ENCODE measurements at regions not wholly inside any gene's neighbourhood (a gene's known extent, or its start where the extent isn't known, plus 50 kb on each side); places are given as distances from the start of the nearest gene placed in this dataset.

DNA sequence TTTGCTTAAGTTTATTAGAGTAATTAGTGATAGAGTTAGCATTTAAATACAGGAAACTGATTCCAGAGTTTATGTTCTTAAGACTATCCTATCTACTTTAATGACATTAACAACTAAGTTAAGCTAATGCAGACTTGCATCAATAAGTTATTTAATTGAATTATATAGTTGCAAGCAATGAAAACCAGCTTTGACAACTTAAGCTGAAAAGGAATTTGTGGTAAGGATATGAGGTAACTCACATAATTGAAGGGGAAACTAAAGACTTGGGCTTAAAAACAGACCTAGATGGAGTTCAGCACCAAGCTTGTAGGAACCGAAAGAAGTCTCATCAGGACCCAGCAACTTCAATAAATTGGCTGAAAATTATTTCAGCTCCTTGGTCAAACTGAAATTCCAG is 222.3 kb downstream of the IBTK start:
- DNase-seq (no peak), ATAC-seq (no peak)
- intact Hi-C loops (cut with DNase I, micrococcal nuclease): no loop called here

DNA sequence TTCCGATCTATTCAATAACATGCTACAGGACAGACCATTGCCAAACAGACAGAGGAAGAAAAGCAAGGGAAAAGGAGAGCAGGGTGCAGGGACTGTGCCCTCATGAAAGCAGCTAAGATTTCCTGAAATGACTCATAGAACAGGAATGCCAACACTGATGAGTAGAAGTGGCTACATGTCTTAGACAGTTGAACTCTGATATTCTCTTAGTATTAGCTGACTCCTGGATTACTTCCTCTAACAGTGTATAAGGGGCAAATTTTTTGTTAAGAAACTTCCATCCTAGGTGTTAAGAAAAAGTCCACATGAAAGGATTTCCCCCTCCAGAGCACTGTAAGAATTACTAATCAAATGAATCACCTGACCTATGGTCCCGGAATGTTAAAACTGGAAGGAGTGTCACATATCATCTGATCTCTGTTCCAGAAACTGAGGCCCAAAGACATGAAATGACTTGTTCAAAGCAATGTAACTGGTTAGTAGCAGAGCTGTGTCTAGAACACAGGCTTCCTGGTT is 224.9 kb downstream of the IBTK start:
- intact Hi-C loops (cut with DNase I, micrococcal nuclease): no loop called here
- no peak for DNase-seq
- peak; percentile 96 for ATAC-seq

- intact Hi-C loops (cut with DNase I, micrococcal nuclease): no loop called here
- DNase-seq (no peak), ATAC-seq (no peak)
These were observed 229.8 kb downstream of the IBTK start for GRCh38 chr6:82017773-82018172.

DNA sequence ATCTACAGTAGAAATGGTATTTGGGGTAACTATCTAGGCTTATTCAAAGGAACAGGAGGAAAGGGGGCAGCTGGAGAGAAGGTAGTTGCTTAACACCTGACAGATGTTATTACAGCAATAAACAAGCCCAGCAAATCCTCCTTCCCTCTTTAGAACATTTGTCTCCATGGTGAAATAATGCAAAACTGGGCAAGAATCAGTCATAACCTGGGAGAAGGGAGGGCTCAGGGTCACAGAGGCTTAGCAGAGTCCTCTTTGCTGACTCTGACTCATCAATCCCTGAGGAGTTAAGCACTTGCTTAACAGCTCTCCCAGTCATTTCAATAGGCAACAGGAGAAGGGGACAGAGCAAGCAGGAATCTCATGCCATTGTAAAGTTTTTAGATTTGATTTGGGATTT is 230.3 kb downstream of the IBTK start:
- intact Hi-C loops (cut with DNase I, micrococcal nuclease): no loop called here
- ATAC-seq: peak; percentile 39
- no peak for DNase-seq

DNA sequence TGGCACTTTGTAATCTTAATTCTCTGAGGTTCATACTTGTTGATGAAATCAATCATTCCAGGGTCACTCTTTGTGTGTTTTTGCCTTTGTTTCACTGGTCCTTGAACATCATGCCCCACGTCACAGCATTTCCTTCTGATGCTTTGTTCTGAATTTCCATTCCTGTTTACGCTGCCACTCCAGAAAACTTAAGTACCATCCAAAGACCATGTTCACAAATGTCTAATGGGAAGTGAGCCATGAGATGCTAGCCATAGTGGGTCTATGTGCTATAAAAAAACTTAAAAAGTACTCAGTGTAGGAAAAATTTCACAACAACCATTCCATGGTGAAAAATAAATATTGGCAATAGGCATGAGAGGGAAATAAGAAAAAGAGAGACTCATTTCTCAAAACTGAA is 232.0 kb downstream of the IBTK start:
- intact Hi-C loops (cut with DNase I, micrococcal nuclease): no loop called here
- no peak for ATAC-seq
- DNase-seq: no peak

GRCh38 chr6:82015043-82015442 is 232.5 kb downstream of the IBTK start:
- no peak for ATAC-seq

GRCh38 chr6:82013561-82014530 is 233.7 kb downstream of the IBTK start:
- no peak for DNase-seq
- no peak for ATAC-seq
- intact Hi-C loops (cut with DNase I, micrococcal nuclease): no loop called here

More at GRCh38 chr6:82015043-82015442, 232.5 kb downstream of the IBTK start:
- intact Hi-C loops (cut with DNase I, micrococcal nuclease): no loop called here
- no peak for DNase-seq

DNA sequence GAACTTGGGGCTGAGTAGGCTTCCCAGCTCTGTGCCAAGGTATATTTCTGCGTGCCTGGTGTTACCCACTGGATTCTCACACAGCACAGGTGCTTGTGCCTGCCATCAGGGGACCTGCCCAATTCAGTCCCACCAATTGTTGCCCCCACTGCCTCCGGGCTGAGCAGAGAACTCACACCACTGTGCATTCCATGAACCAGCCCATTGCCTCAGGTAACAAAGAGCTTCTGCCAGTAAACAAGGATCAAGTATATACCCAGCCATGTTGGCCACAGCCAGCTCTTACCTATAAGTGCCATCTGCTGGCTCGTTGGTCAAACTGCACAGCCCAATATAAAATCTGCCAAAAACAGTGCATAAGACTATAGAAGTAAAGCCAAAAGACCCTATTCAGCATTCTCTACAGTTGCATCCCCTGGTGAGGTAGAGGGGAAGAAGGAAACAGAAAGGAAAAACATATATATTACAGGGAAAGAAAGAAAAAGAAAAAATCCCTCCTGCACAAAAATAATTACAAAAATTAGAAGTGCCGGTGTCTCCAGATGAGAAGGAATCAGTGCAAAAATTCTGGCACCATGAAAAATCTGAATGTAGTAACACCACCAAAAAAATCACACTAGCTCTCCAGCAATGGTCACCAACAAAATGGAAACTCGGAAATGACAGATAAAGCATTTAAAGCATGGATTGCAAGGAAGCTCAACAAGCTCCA is 241.4 kb downstream of the IBTK start:
- peak; percentile 67 for ATAC-seq
- intact Hi-C loops (cut with DNase I, micrococcal nuclease): no loop called here
- peak in 1 of 2 donors; percentile 10 for DNase-seq

DNA sequence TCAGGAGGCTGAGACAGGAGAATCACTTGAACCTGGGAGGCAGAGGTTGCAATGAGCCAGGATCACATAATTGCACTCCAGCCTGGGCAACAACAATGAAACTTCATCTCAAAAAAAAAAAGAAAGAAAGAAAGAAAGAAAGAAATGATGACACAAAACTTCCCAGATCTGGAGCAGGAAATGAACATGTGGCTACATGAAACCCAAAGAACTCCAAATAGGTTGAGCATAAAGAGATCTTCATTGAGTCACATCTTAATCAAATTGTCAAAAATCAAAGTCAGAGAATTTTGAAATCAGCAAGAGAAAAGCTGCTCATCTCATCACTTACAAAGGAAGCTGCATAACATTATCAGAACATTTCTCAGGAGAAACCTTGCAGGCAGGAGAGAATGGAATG is 247.0 kb downstream of the IBTK start:
- no peak for DNase-seq
- ATAC-seq: no peak
- intact Hi-C loops (cut with DNase I, micrococcal nuclease): no loop called here

- ATAC-seq (no peak), DNase-seq (no peak)
- intact Hi-C loops (cut with DNase I, micrococcal nuclease): no loop called here
These were observed 247.3 kb upstream of the TENT5A start for GRCh38 chr6:81999826-82000225.

DNA sequence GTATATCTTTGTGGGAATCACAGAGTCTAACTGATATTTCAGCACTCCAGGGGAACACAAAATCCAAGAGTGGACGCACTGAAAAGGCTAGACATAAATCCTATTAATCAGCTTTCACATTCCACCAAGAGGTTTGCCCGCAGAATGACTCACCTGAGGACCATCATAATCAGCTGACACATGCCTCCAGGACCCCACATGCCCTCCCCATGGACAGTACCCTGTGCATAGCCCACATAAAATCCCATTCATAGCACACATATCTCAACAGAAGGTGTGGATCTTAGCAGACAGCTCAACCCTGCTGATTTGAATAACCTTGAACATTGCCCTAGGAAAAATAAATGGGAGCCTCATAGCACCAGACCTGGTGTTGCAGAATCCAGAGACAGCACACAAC is 246.8 kb upstream of the TENT5A start:
- ATAC-seq (no peak), DNase-seq (no peak)
- intact Hi-C loops (cut with DNase I, micrococcal nuclease): no loop called here

- intact Hi-C loops (cut with DNase I, micrococcal nuclease): no loop called here
- ATAC-seq (no peak), DNase-seq (no peak)
These were observed 246.0 kb upstream of the TENT5A start for GRCh38 chr6:81998432-81998831.

- intact Hi-C loops (cut with DNase I, micrococcal nuclease): no loop called here
- no peak for DNase-seq
- no peak for ATAC-seq
These were observed 244.8 kb upstream of the TENT5A start for GRCh38 chr6:81997090-81997926.

GRCh38 chr6:81996414-81996813 is 243.9 kb upstream of the TENT5A start:
- intact Hi-C loops (cut with DNase I, micrococcal nuclease): no loop called here
- no peak for DNase-seq
- no peak for ATAC-seq

- ATAC-seq: no peak
- intact Hi-C loops (cut with DNase I, micrococcal nuclease): no loop called here
- no peak for DNase-seq
These were observed 243.2 kb upstream of the TENT5A start for GRCh38 chr6:81995548-81996289.

- intact Hi-C loops (cut with DNase I, micrococcal nuclease): no loop called here
- ATAC-seq: no peak
These were observed 236.4 kb upstream of the TENT5A start for GRCh38 chr6:81988871-81989270.

GRCh38 chr6:81988446-81988845 is 236.0 kb upstream of the TENT5A start:
- DNase-seq: no peak
- intact Hi-C loops (cut with DNase I, micrococcal nuclease): no loop called here
- ATAC-seq: no peak

More at GRCh38 chr6:81988871-81989270, 236.4 kb upstream of the TENT5A start:
- DNase-seq: no peak

GRCh38 chr6:81987293-81987692 is 234.8 kb upstream of the TENT5A start:
- ATAC-seq: no peak
- DNase-seq: no peak
- intact Hi-C loops (cut with DNase I, micrococcal nuclease): no loop called here

Measured in left colon (tissue), 2 donors.